ENCODE measurements at regions not wholly inside any gene's neighbourhood (a gene's known extent, or its start where the extent isn't known, plus 50 kb on each side); places are given as distances from the start of the nearest gene placed in this dataset.

- TF ChIP-seq CTCF (IDR thresholded peaks at IDR 0.05; ENCODE audit: low read length) (no peak), EZH2 (optimal IDR thresholded peaks at IDR 0.05; ENCODE audit: low read depth, low read length) (no peak)
Observed at GRCh38 chr13:58032676-58033460, 401.3 kb downstream of the PCDH17 start.
